ELR (cell line): ENCODE measurements at regions not wholly inside any gene's neighbourhood (a gene's known extent, or its start where the extent isn't known, plus 50 kb on each side); places are given as distances from the start of the nearest gene placed in this dataset.
A peak's percentile ranks its signal among the peaks of the same experiment; 100 is the strongest.
"Not testable (repeated sequence)": the region's sequence is repeated elsewhere in the genome, so short reads cannot be mapped to it uniquely, and the experiment has no call there.

Experiments
- DNase-seq: peaks from one replicate; pipeline ENCODE4 v3.0.0-alpha.2; 2015; ENCODE audit warnings: low read depth

GRCh38 chr11:38721586-38722315 lies 2123.7 kb upstream of the RAG2 start:
- DNase-seq: no peak

- DNase-seq: peak; percentile 0
These were observed 2120.6 kb upstream of the RAG2 start for GRCh38 chr11:38718659-38719058.

- DNase-seq: peak; percentile 12
These were observed 2120.0 kb upstream of the RAG2 start for GRCh38 chr11:38718049-38718448.

- no peak for DNase-seq
These were observed 2113.1 kb upstream of the RAG2 start for GRCh38 chr11:38711110-38711509.

DNA sequence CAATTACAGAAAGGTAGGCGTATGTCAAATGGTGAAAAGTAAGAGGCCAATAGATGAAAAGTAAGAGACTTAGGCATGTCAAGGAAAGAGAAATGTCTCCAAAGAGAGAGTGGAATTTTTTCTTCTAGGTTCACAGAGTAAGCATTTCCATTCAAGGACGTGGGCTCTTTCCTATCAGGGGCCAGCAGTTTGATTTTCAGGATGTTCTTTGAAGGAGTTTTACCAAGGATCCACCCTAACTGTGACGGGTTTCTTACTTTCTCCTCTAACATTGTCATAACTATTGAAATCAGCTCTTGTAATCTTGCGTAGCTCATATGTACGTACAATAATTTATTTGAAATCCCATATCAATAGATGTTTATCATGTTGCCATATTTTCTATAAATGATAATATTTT lies 2112.2 kb upstream of the RAG2 start:
- no peak for DNase-seq

DNA sequence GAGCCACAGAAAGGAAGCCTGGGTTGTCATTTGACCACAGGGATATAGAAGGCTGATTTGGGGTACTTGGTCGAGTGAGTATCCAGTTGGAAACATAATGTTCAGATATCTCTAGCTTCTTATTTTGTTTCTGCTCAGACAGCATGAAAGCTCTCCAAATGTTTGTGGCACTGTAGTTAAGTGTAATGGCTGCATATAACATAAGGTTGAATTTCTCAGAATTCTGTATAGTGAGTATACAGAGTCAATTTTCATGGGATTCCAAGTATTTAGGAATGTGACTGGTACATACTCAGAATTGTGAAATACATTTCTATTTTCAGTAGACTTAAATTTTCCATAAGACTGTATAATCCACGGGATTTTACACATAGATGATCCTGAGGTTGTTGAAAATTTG lies 2102.1 kb upstream of the RAG2 start:
- DNase-seq: no peak

DNA sequence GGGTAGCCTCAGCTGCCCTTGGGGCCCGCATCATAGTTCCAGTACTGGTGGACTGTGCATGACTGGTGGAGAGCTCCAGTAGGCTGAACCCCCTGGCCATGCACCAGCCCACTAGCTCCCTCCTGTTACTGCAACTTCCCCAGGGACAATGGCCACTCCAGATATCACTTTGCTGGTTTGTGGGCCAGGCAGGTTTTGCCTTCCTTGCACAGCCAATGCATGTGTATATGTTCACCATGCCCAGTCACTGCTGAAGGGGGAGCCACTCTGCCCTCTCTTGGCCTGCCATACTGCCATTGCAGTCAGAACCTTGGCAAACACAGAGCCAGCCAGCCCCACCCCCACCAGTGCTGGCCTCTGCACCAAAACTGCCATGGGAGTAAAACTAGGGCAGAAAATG lies 2095.3 kb upstream of the RAG2 start:
- no peak for DNase-seq

GRCh38 chr11:38690211-38690610 lies 2092.2 kb upstream of the RAG2 start:
- DNase-seq: not testable (repeated sequence)

- no peak for DNase-seq
These were observed 2089.0 kb upstream of the RAG2 start for GRCh38 chr11:38687008-38687407.

DNA sequence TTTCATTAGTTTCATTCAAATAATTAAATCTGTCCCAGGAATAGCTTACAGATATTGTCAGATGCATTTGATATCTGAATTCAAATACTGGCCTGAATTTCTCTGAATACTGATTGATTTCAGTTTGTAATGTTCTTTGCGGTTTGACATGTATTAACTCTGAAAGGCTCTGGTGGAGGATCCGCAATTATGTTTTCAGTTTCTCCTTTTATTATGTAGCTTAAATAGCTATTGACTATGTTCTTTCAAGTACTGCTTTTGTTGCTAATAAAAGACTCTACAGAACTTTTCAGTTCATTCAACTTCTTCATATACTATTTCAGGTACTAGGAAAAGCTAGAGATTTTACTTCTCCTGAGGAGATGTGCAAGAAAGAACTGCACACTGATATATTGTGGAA lies 2085.4 kb upstream of the RAG2 start:
- DNase-seq: no peak

DNA sequence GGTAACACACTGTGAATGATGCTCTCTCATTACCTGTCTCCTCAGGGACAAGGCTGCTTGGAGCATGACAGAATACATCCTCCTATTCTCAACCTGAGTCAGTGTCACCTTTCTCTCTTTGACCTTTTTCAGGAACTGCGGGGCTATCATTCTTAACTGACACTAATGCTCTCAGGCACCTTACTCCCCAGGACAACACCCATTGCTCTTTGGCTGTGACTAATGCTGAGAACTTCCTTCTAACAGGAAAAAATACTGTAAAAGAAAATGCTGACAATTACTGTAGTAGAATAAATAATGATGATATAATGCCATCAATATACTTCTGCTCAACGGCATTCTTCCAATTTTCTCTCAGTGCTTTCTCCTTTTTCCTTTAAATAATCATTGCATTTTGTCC lies 2082.7 kb upstream of the RAG2 start:
- DNase-seq: peak; percentile 3

GRCh38 chr11:38680166-38680565 lies 2082.1 kb upstream of the RAG2 start:
- peak; percentile 1 for DNase-seq

- DNase-seq: peak; percentile 4
These were observed 2074.4 kb upstream of the RAG2 start for GRCh38 chr11:38672445-38672844.

GRCh38 chr11:38667359-38667758 lies 2069.3 kb upstream of the RAG2 start:
- DNase-seq: no peak

- no peak for DNase-seq
These were observed 2050.6 kb upstream of the RAG2 start for GRCh38 chr11:38648604-38649003.

- DNase-seq: no peak
These were observed 2048.3 kb upstream of the RAG2 start for GRCh38 chr11:38646382-38646781.

DNA sequence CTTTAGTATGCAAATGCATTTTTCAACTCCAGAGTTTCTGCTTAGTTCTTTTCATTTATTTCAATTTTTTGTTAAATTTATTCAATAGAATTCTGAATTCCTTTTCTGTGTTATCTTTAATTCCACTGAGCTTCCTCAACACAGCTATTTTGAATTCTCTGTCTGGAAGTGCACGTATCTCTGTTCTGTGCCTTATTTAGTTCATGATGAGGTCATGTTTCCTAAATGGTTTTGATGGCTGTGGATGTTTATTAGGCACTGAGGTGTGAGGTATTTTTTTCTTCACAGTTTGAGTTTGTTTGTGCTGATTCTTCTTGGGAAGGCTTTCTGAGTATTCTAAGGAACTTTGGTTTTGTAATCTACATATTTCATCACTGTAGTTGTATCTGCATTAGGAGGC lies 2042.8 kb upstream of the RAG2 start:
- DNase-seq: no peak

DNA sequence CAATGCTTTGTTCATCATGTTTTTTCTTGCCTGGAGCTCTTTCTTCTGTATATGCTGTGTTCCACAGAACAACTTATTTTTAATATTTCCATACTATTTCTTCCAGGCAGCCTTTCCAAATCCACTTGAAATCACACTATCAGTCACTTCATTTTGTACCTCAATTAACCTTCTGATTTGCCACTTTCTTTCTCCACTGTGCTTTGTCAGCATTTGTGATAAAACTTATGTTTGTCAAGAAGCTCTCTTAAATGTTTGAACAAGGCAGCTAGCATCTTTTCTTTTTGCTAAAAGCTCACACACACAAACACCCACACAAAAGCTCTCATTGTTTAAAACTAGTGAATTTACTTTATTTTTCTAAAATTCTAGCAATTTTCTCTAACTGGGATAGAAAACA lies 2014.7 kb upstream of the RAG2 start:
- no peak for DNase-seq

GRCh38 chr11:38601371-38601770 lies 2003.3 kb upstream of the RAG2 start:
- DNase-seq: not testable (repeated sequence)

DNA sequence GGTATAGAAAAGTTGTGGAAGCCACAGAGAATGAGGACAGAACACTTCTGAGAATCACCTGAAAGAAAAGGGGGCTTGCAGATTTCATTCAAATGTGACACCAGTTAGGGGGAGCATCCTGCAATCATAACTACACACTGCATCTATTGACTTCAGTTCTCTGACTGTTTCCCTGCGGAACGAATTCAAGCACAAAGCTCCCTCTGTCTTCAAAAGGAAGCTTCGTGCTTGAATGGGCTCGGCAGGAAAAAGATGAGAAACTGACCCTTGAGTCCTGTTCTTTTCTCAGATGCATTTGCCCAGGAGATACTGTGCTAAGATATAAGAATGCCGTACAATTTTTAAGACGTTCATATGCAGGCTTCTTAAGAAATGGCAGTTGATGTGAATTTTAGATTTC lies 2000.4 kb upstream of the RAG2 start:
- DNase-seq: no peak

DNA sequence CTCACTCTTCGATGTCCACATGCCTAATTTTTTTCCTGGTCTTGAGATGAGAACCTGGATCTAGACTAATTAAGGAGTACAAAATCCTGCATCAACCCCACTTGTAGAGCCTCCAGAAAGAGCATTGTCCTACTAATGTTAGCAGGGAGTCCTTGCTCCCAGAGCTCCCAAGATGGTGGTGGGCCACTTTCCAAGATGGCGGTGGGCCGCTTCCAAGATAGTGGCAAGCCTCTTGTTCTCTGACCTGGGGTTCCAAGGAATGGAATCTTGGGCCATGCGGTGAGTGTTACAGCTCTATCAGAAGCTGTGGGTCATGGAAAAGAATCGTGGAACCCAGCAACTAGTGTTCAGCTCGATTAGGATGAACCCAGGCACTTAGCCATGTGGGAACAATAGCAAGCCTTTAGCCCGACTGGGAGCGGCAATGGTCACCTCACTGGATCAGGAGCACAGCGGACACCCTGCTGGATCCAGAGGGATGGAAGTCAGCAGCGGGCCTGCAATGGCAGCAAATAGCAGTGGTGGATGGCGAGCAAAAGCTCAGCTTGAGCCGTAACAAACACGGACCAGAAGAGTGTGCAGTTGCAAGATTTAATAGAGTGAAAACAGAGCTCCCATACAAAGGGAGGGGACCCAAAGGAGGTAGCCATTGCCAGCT lies 1997.5 kb upstream of the RAG2 start:
- not testable (repeated sequence) for DNase-seq

DNA sequence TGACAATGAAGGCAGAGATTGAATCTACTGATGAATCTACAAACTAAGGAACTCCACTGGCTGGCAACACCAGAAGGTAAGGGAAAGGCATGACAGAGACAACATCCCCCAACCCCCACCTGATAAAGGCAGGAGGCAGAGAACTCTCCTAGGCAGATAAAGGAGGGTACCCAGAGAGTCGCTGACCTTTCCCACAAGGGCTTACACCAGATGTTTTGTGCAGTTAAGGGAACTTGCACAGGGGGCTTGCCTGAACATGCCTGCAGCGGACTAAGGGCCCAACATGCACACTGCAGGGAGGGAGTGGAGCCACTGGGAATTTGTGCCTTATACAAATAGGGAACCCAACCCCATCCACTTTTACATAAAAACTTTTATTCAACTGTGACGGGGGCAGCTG lies 1996.9 kb upstream of the RAG2 start:
- no peak for DNase-seq

DNA sequence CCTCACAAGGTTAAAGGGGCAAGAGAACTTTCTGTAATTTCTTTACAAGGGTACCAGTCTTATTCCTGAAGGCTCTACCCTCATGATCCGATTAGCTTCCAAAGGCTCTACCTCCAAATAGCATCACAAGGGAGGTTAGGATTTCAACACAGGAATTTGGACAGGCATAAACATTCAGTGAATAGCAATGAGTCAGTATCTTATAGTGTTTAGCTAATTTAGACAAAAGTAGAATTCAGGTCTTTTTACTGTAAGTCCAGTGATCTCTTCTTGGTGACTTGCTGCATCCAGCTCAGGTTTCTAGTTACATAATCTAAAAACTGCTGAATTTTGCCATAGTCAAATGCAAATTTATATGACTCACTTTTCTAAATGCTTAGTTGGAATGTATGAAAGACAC lies 1995.6 kb upstream of the RAG2 start:
- DNase-seq: peak; percentile 27

DNA sequence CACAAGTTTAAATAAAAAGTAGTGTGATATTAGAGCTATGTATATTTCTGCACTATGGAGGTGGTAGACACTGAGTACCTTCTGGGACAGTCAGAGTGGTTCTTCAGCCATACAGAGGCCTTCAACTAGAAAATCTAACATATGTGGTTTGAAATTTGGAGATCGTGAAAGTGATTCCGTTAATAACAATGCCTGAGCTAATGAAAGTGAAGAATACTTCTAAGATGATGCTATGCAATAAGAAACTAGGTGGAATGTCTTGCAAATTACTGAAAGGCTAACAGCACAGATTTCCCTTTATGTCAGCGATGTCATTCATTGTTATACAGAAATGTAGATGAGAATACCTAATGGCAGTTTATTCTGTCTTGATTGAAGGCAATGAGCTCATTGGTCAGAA lies 1984.7 kb upstream of the RAG2 start:
- no peak for DNase-seq
